Gastroesophageal sphincter (tissue), 3 donors: ENCODE measurements at regions not wholly inside any gene's neighbourhood (a gene's known extent, or its start where the extent isn't known, plus 50 kb on each side); places are given as distances from the start of the nearest gene placed in this dataset.

Source experiments
- CTCF ChIP-seq, 4 experiments: fragments of 200-600 bp in 2 of 4; fragments of 450-650 bp in 2 of 4; sonication (generic) in 1 of 4; IDR thresholded peaks; one replicate each; pipeline ENCODE4 v1.5.1; 2017 to 2019; ENCODE audit warnings: antibody characterized with exemption in 4 of 4, mild to moderate bottlenecking in 2 of 4, moderate library complexity in 2 of 4
- POLR2AphosphoS5 ChIP-seq: sonication (generic); formaldehyde crosslinking; IDR thresholded peaks from one replicate; pipeline ENCODE4 v1.6.1; 2017; ENCODE audit warnings: antibody characterized with exemption

GRCh38 chr4:182190306-182190705 is 52.9 kb upstream of the TENM3 start:
- no peak for TF ChIP-seq CTCF (IDR thresholded peaks at IDR 0.05)
- TF ChIP-seq POLR2AphosphoS5 = no peak
